ENCODE measurements at regions not wholly inside any gene's neighbourhood (a gene's known extent, or its start where the extent isn't known, plus 50 kb on each side); places are given as distances from the start of the nearest gene placed in this dataset.
"Not testable (repeated sequence)": the region's sequence is repeated elsewhere in the genome, so short reads cannot be mapped to it uniquely, and the experiment has no call there.

DNA sequence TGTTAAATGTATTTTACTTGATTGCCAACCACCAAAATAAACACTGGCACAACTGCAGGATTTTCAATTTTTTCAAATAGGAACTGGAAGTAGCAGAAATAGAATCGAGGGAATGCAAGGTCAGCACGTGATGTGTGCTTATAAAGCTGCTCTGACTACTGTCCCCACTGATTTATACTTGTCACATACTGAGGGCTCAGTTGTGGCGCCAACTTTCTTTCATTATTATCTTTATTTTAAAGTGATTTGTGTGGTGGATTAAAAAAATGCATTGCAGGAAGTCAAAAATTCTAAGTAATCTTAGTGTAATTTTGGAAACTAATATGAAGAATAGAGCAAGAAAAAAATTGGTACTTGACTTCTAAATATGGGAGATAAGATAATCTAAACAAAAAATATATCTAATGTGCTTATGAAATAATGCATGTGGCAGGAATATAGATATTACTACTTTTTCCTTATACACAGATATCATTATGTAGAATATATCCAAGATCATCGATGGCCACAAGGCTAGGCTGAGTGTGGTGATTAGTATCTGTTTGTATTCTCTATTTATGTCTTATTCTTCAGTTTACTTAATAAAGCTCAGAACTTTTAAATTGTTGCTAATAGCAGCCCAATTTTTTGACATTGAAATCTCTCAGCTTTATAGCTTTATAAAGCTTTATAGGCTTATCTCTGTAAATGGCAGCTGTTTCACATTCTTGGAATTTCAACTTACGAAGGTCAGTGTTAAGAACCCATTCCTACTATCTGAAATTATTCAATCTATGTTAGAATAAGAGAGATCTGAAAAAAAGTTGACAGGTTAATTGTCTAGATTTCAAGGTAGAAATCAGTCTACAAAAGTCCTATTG, 404.5 kb upstream of the ADAMTS5 start:
- no peak for DNase-seq (ENCODE audit: low read depth in 1 of 2, low spot score in 1 of 2)

DNA sequence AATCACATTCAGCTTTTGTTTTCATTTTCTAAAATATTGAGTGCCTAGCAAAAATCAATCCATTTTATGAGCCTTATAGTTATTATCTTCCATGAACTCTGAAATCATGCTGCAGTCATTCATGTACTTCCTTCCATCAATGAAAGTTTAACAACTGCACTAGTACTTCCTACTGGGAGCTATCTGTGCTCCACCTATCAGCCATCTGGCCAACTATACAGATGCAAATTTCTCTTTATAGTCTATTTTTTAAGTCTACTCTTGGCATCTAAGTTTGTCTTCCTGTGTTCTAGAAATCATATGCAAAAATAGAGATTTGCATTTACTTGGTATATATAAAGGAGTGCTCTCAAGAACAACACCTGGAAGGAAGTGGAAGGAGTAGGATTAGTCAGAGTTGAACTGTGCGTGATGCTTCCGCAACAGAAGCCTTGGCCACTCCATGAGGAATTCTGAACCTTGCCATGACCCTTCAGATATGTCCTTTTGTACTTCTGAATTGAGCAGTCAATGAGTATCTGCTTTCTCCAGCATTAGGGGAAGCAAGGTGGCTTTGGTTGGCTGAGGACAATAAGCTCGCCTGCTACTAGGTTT, 403.2 kb upstream of the ADAMTS5 start:
- DNase-seq (ENCODE audit: low read depth in 1 of 2, low spot score in 1 of 2) = no peak

DNA sequence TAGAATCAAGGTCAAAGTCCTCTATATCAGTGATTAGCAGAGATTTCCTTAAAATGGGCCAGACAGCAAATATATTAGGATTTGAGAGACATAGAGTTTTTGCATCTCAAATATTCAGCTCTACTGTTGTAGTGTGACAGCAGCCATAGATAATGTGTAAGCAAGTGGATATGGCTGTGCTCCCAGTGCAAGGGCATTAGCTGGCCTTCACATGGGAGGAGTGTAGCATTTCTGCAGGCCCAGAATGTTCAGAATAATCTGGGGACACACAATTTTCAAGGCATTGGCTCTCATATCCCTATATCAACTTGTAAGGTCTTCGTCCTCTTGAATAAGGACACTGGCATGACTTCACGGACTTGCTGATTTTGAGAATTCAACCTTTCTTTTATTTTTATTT, 402.3 kb upstream of the ADAMTS5 start:
- no peak for DNase-seq (ENCODE audit: low read depth in 1 of 2, low spot score in 1 of 2)

DNA sequence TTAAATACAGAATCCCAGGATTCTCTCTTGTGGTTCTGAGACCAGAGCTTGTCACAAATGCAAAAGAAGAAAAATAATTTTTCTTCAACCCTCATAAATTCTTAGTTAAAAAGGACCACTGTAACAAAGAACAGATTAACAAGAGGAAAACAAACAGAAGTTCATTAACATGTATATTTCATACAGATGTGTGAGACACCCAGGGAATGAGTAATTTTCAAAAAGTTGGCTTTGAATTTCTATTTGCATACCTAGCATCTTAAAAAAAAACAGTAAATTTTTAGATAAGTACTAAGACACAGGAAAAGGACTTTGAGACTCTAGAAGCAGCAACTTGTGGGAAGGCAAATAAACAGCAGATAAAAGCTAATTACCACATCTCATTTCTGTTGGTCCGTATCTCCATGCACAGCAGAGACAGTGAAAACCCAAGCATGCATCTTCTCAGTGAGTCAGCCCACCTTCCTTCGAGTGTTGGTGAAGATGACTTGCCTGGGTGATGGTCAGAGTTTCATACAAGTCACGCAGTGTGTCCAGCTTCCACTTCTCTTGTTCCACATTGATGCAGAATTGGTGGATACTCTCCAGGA, 399.9 kb upstream of the ADAMTS5 start:
- no peak for DNase-seq (ENCODE audit: low read depth in 1 of 2, low spot score in 1 of 2)

DNA sequence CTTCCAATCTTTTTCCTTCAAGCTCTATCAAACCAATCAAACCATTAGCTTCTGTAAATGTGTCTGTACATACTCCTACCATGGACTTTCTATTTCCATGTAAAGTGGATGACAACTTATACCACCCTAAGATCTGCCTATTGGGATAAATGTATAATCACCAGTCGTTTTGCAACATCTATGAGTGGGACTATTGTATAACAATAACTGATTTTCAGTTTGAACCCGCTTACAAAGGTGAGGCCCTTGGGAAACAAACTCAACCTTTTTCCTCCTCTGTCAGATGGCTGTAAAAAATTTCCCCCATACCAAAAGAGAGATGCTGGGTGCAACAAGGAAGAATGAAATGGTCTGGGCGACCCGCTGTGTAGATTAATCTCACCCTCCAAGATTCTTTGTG, 399.1 kb upstream of the ADAMTS5 start:
- DNase-seq (ENCODE audit: low read depth in 1 of 2, low spot score in 1 of 2) = no peak

DNA sequence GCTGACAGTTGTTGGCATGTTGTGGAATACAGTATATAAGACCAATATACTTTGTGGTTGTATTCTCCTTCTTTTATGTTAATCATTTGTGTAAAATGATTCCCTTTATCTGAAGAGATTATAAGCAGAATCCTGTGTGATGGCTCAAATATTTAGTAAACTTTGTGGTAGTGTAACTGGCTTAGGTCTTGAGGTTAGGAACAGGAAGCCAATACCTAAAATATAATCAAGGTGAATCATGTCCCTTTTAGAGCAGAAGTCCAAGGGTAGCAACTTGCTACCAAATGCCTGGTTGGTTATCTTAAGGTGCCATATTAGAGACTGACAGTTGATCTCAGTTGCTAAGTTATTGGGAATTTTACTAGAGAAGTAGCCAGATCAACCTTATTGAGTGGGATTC, 398.5 kb upstream of the ADAMTS5 start:
- DNase-seq (ENCODE audit: low read depth in 1 of 2, low spot score in 1 of 2) = no peak

DNA sequence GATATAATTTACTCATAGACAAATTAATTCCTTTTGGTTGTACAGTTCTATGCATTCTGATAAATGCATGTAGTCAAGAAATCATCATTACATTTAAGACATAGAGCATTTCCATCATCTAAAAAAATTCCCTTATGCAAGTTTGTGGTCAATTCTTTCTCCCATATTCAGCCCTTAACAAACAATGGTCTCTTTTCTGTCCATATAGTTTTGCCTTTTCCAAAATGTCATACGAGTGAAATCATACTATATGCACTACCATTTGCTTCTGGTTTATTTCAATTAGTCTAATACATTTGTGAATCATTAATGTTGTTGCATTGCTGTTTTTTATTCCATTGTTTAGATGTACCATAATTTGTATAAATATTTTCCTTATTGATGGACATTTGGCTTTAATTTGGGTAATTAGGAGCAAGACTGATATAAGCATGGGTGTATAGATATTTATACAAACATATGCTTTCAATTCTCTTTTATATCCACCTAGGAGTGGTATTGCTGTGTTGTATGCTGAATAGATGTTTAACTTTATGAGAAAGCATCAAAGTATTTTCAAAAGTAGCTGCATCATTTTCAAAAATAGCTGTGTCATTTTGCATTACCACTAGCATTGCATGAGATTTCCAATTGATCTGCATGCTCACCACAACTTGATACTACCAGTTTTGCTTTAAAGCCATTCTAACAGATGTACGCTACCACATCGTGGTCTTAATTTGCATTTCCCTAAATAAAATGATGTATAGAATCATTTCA, 397.0 kb upstream of the ADAMTS5 start:
- no peak for DNase-seq (ENCODE audit: low read depth in 1 of 2, low spot score in 1 of 2)

DNA sequence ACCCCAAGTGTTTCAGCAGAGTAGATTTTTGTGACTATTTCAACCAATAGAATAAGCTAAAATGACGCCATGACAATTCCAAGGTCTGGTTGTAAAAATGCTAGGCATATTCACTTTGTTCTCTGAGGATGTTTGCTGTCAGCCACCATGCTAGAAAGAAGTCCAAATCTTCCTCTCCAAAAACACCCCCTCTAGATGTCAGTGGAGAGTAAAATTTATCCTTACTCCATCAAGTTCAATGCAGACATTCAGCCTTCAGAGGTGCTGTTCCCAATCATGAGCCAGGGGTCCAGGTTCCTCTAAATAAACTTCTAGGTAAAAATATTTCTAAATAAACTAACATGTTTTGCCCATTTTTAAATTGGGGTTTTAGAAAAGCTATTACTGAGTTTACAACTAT, 395.4 kb upstream of the ADAMTS5 start:
- no peak for DNase-seq (ENCODE audit: low read depth in 1 of 2, low spot score in 1 of 2)

DNA sequence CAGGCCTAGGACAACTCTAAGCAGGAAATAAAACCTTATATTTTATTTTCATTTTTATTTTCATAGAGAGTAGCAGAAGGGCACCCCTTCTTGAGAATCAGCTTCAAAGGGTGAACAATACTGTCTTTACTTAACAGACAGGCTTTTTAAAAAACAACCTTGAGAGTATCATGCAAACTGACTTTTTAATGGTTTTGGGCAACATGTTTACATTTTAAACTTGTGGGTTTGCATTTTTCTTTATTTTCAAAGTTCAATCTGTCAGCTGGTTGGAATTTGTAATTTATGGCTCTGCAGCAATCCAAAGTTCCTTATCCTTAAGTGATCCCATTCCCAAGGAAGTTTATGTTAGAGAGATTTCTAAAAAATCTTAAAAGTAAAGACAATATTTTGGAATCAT, 392.3 kb upstream of the ADAMTS5 start:
- no peak for DNase-seq (ENCODE audit: low read depth in 1 of 2, low spot score in 1 of 2)

DNA sequence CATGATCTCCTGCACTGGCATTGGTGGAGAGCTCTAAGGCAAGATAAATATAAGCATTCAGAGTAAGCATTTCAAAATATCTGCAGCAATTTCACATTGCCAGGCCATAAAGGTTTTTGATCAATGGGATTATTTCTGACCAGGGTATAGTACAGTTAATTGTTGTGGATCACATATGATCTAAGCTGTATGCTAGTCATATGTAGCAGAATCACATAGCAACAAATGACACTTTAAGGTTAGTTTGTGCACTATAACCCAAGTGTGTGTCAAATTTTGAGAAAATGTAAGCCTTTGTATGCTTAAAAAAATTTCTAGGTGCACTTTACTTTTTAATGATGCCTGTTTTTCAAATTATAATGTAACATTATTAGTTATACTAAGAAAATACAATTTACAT, 386.0 kb upstream of the ADAMTS5 start:
- no peak for DNase-seq (ENCODE audit: low read depth in 1 of 2, low spot score in 1 of 2)

DNA sequence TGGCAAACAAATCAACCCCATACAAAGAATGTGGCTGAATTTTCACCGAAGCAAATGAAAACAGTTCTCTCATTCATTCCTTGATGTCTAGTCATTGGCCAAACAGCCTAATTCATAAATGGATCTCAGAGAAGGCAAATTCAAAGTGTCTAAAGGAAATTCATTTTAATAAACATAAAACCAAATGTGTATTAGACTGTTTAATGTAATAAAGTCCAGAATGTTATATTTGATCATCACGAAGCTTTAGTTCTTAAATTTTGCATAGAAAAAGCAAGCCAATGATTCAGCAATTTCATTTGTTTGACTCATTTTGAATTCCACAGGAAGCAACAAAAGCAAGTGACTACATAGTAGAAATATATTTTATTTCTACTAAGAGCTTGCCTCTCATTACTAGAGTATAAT, 379.2 kb upstream of the ADAMTS5 start:
- DNase-seq (ENCODE audit: low read depth in 1 of 2, low spot score in 1 of 2) = no peak

DNA sequence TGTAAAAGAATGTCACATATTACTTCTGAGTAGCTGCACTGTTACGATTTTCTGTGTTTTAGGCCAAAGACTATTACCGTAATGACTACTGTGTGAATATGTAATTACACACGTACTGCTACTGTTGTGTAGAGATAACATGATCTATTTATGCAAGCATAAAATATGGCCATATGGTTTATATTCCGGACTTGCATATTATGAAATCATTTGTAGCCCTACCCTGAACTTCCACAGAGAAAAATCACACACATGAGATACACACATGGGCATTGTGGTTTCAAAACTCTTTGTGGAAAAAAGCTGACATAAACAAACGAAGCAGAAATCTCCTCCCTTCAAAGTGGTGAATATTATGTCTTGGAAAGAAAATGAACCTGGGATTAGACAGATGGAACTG, 373.0 kb upstream of the ADAMTS5 start:
- DNase-seq (ENCODE audit: low read depth in 1 of 2, low spot score in 1 of 2) = no peak

DNA sequence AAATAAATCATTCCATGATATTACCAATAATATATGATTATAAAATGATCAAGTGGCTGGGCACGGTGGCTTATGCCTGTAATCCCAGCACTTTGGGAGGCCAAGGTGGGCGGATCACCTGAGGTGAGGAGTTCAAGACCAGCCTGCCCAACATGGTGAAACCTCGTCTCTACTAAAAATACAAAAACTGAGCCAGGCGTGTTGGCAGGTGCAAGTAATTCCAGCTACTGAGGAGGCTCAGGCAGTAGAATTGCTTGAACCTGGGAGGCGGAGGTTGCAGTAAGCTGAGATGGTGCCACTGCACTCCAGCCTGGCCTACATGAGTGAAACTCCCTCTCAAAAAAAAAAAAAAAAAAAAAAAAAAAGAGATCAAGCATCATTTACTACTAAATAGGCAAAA, 371.1 kb upstream of the ADAMTS5 start:
- DNase-seq (ENCODE audit: low read depth in 1 of 2, low spot score in 1 of 2) = not testable (repeated sequence)

DNA sequence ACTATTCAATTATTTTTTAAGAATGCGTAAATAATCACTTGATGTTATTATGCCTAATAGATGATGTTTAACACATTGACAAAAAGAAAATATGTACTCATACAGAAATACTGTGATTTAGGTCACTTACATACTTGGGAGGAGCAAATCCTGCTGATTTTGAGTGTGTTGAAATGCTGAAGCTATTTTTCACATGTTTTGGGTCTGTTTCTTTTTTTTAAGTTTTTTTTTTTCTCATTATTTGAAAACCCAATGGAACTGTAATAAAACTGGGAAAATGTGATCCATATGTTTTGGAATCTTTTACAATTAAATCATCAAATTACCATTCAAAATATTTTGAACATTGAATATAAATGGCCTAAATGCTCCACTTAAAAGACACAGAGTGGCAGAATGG, 366.2 kb upstream of the ADAMTS5 start:
- DNase-seq (ENCODE audit: low read depth in 1 of 2, low spot score in 1 of 2) = no peak

DNA sequence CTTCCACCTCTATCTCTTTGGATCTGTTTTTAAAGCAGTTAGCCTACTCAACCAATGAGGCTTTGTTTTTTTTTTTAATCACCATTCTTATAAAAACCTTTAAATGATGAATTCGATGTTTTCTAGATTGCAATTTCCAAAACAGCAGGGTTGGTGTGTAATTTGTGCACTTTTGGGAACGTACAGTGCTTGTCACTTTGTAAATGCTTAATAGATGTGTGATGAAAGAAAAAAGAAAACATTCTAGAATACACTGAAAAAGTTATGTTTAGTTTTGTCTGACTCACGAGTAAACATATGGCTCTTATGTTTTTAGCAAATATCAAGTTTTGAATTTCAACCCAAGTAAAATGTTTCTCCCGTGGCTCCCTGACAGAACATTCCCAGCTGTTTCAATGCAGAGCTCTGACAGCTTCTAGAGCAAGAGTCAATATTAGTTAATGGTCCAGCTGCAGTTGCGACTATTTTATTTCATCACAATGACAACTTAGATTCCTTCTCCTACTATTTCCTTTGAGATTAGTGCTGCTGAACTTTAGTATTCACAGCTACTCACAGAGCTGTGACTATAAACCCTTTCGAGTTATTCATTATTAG, 362.5 kb upstream of the ADAMTS5 start:
- no peak for DNase-seq (ENCODE audit: low read depth in 1 of 2, low spot score in 1 of 2)

DNA sequence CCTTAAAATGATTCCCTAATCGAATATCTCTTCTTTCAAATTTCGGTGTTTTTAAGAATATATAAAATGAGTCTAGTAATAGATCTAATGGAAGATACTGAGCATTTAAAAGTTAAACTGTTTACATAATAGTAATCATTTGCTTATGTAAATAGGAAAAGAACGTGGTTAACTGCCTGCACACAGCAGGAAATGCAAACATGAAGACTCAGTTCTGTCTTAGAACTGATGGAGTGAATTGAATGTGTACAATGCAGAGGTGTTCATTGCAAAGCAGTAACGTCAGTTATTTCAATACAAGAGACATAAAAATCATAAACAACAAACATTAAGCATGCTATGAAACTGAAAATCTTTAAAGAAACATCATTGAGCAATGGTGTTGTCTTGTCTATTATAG, 359.4 kb upstream of the ADAMTS5 start:
- no peak for DNase-seq (ENCODE audit: low read depth in 1 of 2, low spot score in 1 of 2)

DNA sequence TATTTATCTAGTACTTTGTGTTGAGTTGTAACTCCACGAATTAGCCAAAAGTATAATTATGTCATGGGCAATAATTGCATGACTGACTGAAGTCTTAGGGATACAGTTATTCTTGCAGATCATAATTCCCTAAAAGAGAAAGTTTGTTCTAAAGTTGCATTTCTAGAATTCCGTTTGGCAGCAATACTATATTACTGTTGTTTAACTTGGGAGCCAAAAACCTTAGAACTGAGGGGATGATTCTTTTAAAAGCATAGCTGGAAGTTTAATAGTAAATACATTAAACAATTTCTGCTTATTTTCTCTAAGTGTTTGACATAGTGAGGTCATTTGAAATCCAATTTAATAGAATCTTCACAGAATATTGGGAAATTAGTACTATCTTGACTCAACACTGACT, 356.4 kb upstream of the ADAMTS5 start:
- no peak for DNase-seq (ENCODE audit: low read depth in 1 of 2, low spot score in 1 of 2)

DNA sequence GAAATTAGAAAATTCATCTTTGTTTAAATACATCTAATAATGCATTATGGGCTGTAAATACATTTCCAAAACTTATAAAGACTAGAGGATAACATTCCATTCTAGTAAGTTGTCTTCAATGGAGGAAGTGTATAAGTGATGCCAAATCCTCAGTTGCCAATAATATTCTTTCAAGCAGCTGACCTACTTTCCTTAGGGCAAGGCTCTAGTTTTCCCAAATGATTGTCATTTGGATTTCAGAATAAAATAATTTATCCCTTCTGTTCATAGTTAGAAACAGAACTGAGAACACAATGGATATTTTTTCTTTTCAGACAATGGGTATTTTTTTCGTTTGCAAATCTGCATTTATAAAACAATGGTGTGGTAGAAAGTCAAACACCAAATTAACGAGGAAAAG, 354.9 kb upstream of the ADAMTS5 start:
- no peak for DNase-seq (ENCODE audit: low read depth in 1 of 2, low spot score in 1 of 2)

DNA sequence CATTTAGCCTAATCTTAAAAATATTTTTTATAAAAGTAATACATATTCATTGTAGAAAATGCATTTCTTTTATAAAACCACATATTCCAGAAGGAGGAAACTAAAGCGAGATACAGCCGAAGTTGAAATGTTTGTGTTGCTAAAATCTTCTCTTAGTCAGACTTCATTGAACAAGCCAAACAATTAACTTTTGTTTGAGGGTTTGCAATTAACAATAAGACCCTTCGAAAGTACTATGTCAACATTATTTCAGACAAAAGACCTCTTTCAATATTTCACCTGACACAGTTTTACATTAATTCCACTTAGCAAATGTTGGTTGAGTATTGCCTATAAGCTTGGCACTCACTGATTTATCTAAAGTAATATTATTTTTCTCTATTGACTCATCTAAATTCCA, 354.0 kb upstream of the ADAMTS5 start:
- no peak for DNase-seq (ENCODE audit: low read depth in 1 of 2, low spot score in 1 of 2)

DNA sequence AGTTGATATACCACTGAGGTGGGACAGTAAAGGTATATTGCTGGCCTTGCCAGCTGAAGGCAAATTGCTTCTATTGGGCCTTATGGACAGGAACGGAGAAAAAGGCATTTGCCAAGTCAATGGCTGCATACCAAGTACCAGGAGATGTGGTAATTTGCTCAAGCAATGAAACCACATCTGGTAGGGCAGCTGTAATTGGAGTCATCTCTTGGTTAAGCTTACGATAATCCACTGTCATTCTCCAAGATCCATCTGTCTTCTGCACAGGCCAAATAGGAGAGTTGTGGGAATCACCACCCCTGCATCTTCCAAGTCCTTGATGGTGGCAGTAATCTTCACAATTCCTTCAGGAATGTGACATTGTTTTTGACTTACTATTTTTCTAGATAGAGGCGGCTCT, 350.7 kb upstream of the ADAMTS5 start:
- not testable (repeated sequence) for DNase-seq (ENCODE audit: low read depth in 1 of 2, low spot score in 1 of 2)

DNA sequence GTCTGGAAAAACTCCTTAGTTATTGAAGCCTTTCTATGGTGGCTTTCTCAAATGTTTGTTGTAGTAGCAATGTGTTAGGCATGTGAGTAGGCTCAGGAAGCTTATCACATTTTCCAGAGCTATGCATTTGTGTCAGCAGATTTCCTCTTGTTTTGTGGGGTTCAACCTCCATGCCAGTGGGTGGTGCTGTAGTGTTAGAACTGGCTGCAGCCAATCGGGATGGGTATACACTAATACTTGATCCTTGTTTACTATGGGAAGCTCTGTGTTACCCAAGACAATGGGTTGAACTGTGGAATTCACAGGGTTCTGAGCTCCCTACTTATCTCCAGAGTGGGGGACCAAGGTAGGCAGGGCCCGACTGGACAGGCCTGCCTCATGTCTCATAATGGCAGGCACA, 348.5 kb upstream of the ADAMTS5 start:
- no peak for DNase-seq (ENCODE audit: low read depth in 1 of 2, low spot score in 1 of 2)
